ENCODE measurements at regions not wholly inside any gene's neighbourhood (a gene's known extent, or its start where the extent isn't known, plus 50 kb on each side); places are given as distances from the start of the nearest gene placed in this dataset.

- peaks cover 47% of the 10 kb centered on the region for H3K9me3 Mint-ChIP-seq
- no peak for TF ChIP-seq CTCF (IDR thresholded peaks at IDR 0.05)
- DNase-seq: no peak
- H3K4me1 Mint-ChIP-seq: peaks cover 36% of the 10 kb centered on the region
- H3K27ac Mint-ChIP-seq: peak overlapping the region; percentile 3
- peaks cover 9% of the 10 kb centered on the region for H3K36me3 Mint-ChIP-seq (ENCODE audit: low read depth)
- H3K4me3 Mint-ChIP-seq: no peak overlapping the region
- H3K27me3 Mint-ChIP-seq (ENCODE audit: low read depth, poor library complexity): no peaks in the 10 kb centered on the region
Observed at GRCh38 chr15:38147246-38147645, 105.4 kb upstream of the SPRED1 start.

- no peaks in the 10 kb centered on the region for H3K27me3 Mint-ChIP-seq (ENCODE audit: low read depth, poor library complexity)
- no peak overlapping the region for H3K27ac Mint-ChIP-seq
- no peak for DNase-seq
- H3K36me3 Mint-ChIP-seq (ENCODE audit: low read depth): no peaks in the 10 kb centered on the region
- TF ChIP-seq CTCF (IDR thresholded peaks at IDR 0.05): no peak
- H3K9me3 Mint-ChIP-seq: peaks cover 39% of the 10 kb centered on the region
- no peak overlapping the region for H3K4me3 Mint-ChIP-seq
- peaks cover 32% of the 10 kb centered on the region for H3K4me1 Mint-ChIP-seq
Observed at GRCh38 chr15:38148471-38148870, 104.2 kb upstream of the SPRED1 start.

GRCh38 chr15:38149315-38149714, 103.3 kb upstream of the SPRED1 start:
- peaks cover 36% of the 10 kb centered on the region for H3K9me3 Mint-ChIP-seq

GRCh38 chr15:38150148-38150547, 102.5 kb upstream of the SPRED1 start:
- no peak for TF ChIP-seq CTCF (IDR thresholded peaks at IDR 0.05)
- H3K36me3 Mint-ChIP-seq (ENCODE audit: low read depth): no peaks in the 10 kb centered on the region
- H3K27me3 Mint-ChIP-seq (ENCODE audit: low read depth, poor library complexity): no peaks in the 10 kb centered on the region
- no peak overlapping the region for H3K27ac Mint-ChIP-seq
- no peak for DNase-seq
- no peak overlapping the region for H3K4me3 Mint-ChIP-seq
- H3K4me1 Mint-ChIP-seq: peaks cover 22% of the 10 kb centered on the region
- H3K9me3 Mint-ChIP-seq: peaks cover 36% of the 10 kb centered on the region

More at GRCh38 chr15:38149315-38149714, 103.3 kb upstream of the SPRED1 start:
- Mint-ChIP-seq H3K27ac (no peak overlapping the region), H3K4me1 (peaks cover 31% of the 10 kb centered on the region), H3K36me3 (ENCODE audit: low read depth) (no peaks in the 10 kb centered on the region), H3K27me3 (ENCODE audit: low read depth, poor library complexity) (no peaks in the 10 kb centered on the region), H3K4me3 (no peak overlapping the region)
- DNase-seq: no peak
- no peak for TF ChIP-seq CTCF (IDR thresholded peaks at IDR 0.05)

GRCh38 chr15:38150794-38151193, 101.8 kb upstream of the SPRED1 start:
- Mint-ChIP-seq H3K4me1 (peaks cover 16% of the 10 kb centered on the region), H3K27ac (no peak overlapping the region)
- TF ChIP-seq CTCF (IDR thresholded peaks at IDR 0.05): no peak

GRCh38 chr15:38153781-38154180, 98.9 kb upstream of the SPRED1 start:
- Mint-ChIP-seq H3K27me3 (ENCODE audit: low read depth, poor library complexity) (no peaks in the 10 kb centered on the region), H3K4me3 (no peak overlapping the region), H3K27ac (no peak overlapping the region), H3K4me1 (no peaks in the 10 kb centered on the region), H3K9me3 (peaks cover 51% of the 10 kb centered on the region), H3K36me3 (ENCODE audit: low read depth) (peaks cover 6% of the 10 kb centered on the region)
- DNase-seq: no peak
- TF ChIP-seq CTCF (IDR thresholded peaks at IDR 0.05): no peak

More at GRCh38 chr15:38150794-38151193, 101.8 kb upstream of the SPRED1 start:
- Mint-ChIP-seq H3K9me3 (peaks cover 40% of the 10 kb centered on the region), H3K4me3 (no peak overlapping the region), H3K27me3 (ENCODE audit: low read depth, poor library complexity) (no peaks in the 10 kb centered on the region), H3K36me3 (ENCODE audit: low read depth) (no peaks in the 10 kb centered on the region)
- DNase-seq: no peak

Data from nephron progenitor cell (in vitro differentiated cells).